ENCODE measurements at regions not wholly inside any gene's neighbourhood (a gene's known extent, or its start where the extent isn't known, plus 50 kb on each side); places are given as distances from the start of the nearest gene placed in this dataset.
A peak's percentile ranks its signal among the peaks of the same experiment; 100 is the strongest.

GRCh38 chr13:59488436-59488835 is 675.3 kb downstream of the DIAPH3 start:
- intact Hi-C loops (cut with DNase I) = loop anchor here in 1 of 10 donors (10.0 kb wide), 2 partner anchors 94 to 164 kb away; no protein-coding TSS in a partner anchor
- WGBS, 4 donors = 89 to 93% (median 92%) methylated on average over 2 of the region's 2 CpGs
- no peak for ATAC-seq

GRCh38 chr13:59490651-59491050 is 673.1 kb downstream of the DIAPH3 start:
- Histone ChIP-seq H3K4me3 (no peak overlapping the region), H3K27ac (no peak overlapping the region), H3K27me3 (no peaks in the 10 kb centered on the region), H3K36me3 (no peaks in the 10 kb centered on the region), H3K4me1 (peaks cover 0 to 32% (median 17%) of the 10 kb centered on the region in 12 donors), H3K9me3 (no peaks in the 10 kb centered on the region)
- intact Hi-C loops (cut with DNase I) = no loop called here
- no peak for ATAC-seq
- TF ChIP-seq CTCF (IDR thresholded peaks at IDR 0.05) (no peak), POLR2A (IDR thresholded peaks at IDR 0.05) (no peak)
- no peak for DNase-seq
- 90 to 100% (median 95%) methylated on average over 1 of the region's 1 CpG for WGBS, 4 donors

More at GRCh38 chr13:59488436-59488835, 675.3 kb downstream of the DIAPH3 start:
- H3K27ac ChIP-seq = no peak overlapping the region
- no peak for TF ChIP-seq CTCF (IDR thresholded peaks at IDR 0.05)
- no peak for TF ChIP-seq POLR2A (IDR thresholded peaks at IDR 0.05)
- no peaks in the 10 kb centered on the region for H3K27me3 ChIP-seq
- DNase-seq = no peak
- no peaks in the 10 kb centered on the region for H3K36me3 ChIP-seq
- no peaks in the 10 kb centered on the region for H3K9me3 ChIP-seq
- H3K4me3 ChIP-seq = no peak overlapping the region
- peaks cover 0 to 18% (median 6%) of the 10 kb centered on the region in 12 donors for H3K4me1 ChIP-seq

- 48 to 70% (median 58%) methylated on average over 2 of the region's 2 CpGs for WGBS, 4 donors
- TF ChIP-seq CTCF (IDR thresholded peaks at IDR 0.05) (no peak), POLR2A (IDR thresholded peaks at IDR 0.05) (no peak)
- ATAC-seq (peak in 1 of 4 donors; percentile 37), DNase-seq (no peak)
- Histone ChIP-seq H3K27ac (no peak overlapping the region), H3K4me3 (no peak overlapping the region), H3K27me3 (no peaks in the 10 kb centered on the region), H3K36me3 (no peaks in the 10 kb centered on the region), H3K4me1 (peaks cover 0 to 35% (median 17%) of the 10 kb centered on the region in 12 donors), H3K9me3 (no peaks in the 10 kb centered on the region)
- intact Hi-C loops (cut with DNase I) = no loop called here
Observed at GRCh38 chr13:59492030-59492636, 671.6 kb downstream of the DIAPH3 start.

- 92 to 100% (median 98%) methylated on average over 1 of the region's 1 CpG for WGBS, 4 donors
- intact Hi-C loops (cut with DNase I) = no loop called here
- Histone ChIP-seq H3K9me3 (no peaks in the 10 kb centered on the region), H3K36me3 (no peaks in the 10 kb centered on the region), H3K27me3 (no peaks in the 10 kb centered on the region), H3K27ac (peak overlapping the region in 3 of 12 donors; percentile 19 to 50 (median 50)), H3K4me1 (peaks cover 0 to 35% (median 18%) of the 10 kb centered on the region in 12 donors), H3K4me3 (no peak overlapping the region)
- TF ChIP-seq CTCF (IDR thresholded peaks at IDR 0.05) (no peak), POLR2A (IDR thresholded peaks at IDR 0.05) (no peak)
- ATAC-seq = no peak
- no peak for DNase-seq
Observed at GRCh38 chr13:59493436-59493965, 670.2 kb downstream of the DIAPH3 start.

Data from heart left ventricle (tissue), 16 donors.